Eye (tissue), 1 donor: ENCODE measurements at regions not wholly inside any gene's neighbourhood (a gene's known extent, or its start where the extent isn't known, plus 50 kb on each side); places are given as distances from the start of the nearest gene placed in this dataset.

Experiments
- DNase-seq: peaks from one replicate; pipeline ENCODE4 v3.0.0-alpha.2; 2015

DNA sequence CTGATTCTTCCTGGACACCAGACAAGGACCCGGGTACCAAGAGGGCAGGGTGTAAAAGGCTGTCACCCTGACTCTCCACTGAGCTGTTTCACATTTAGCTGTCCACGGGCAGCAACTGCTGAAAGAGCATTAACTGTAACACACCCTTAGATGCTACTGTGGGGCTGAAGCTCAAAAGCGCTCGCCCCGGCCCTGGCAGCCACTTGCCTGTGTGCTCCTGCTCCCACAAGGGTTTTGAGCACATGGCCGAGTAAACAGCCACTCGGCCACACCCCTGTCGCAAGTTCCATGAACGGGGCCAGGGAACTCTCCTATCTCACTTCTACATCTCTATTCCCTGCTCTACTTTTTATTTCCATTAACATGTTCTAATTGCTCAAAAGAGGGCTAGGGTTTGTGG, 421.7 kb downstream of the TUSC7 start:
- no peak for DNase-seq

DNA sequence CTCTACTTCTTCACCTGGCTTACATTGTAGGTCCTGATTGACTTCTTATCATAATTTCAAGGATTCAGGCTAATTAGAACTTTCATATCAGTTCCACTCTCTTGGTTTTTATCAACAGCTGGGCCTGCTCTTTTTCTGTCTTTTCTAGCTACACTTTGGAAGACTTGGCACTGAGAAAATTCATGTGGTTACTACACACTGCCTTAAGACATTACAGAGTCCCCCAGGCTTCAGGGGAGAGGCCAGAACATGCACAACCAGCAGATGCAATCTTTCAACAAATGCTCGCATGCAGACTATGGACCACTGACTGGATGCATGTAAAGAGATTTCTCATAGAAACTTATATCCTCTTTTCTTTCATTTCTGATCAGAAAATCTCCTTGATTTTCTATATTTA, 423.5 kb downstream of the TUSC7 start:
- no peak for DNase-seq

DNA sequence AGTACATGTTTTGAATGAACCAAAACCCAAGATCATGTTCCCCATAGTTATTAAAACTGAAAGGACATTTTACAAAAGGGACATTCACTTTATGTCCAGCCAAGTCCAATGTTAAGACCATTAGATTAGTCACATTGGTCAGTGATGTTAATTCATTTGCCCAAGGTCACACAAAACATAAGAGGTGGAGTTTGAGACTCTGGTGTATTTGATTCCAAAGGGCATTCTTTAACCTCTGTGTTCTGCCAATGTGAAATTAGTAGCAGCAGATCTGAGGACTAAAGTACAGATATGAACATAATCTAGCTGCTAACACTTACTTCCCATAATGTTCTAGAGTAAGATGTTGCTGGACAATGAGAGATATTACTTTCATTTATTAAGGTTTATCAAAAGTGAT, 425.6 kb downstream of the TUSC7 start:
- DNase-seq = no peak

DNA sequence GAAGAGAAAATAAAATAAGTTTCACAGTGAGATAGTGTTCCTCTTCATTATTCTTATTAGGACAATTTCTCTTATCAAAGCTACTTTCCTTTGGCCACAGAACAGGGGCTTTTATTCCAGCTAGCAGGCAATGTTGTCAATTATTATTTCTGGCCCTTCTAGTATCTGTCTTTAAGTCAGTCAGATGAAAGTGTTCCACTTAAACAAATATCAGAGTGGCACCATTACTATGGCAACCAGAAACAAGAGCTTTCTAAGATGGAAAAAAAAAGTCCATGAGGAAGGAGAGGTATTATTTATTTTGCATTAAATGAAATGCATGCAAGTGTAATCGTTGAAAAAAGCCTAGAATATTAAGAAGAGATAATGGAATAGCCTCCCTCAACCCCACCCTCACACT, 426.4 kb downstream of the TUSC7 start:
- DNase-seq = no peak

DNA sequence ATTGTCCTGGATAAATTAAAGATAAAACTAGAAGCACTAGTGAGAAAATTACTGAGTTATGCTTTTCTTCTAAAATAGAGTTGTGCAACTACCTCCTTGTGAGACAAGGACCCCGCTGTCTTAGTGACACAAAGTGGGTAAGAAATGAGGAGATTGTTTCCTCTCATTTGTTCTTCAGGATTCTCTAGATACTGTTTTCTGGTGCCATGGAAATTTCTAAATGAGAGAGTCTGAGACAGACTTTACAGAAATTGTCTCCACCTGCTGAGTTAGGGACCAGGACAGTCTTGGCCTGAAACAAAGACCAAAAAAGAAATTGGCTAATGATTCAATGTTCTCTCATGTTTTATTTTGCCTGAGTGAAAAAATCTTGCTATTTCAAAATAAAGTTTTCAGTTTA, 427.5 kb downstream of the TUSC7 start:
- DNase-seq = no peak

DNA sequence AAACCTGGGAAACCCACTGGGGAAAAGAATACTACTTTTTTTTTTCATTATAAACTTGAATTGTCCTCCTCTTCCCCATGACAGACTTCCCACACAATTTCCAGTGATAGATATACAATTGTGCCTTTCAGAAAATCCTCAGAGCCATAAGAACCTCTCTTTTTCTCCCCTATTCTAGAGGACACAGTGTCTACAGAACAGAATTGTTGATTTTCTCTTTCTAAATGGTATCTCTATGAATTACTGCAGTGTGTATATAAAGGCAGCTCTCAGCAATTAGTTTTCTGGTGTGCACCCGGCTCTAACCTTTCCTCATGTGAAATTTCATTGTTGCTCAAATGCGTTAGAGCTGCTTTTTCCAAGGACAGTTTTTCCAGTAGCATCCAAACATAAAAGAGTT, 430.1 kb downstream of the TUSC7 start:
- DNase-seq = no peak

DNA sequence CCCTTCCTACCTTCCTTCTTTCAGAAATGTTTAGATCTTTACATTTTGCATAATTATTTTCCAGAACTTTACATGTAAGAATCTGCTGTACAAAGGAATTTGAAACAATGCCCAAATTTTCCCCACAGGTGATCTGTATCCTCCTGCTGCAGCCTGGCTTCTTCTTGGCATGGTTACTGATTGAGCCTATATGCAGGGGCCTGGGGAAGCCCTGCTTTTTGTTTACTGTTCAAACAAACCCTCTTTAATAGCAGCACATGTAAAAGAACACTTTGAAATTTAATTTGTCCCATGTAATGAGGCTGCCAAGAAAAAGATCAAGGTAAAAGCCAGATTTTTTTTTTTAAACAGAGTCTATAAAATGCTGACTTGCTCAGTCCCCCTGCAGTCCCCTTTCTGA, 432.2 kb downstream of the TUSC7 start:
- DNase-seq = no peak

DNA sequence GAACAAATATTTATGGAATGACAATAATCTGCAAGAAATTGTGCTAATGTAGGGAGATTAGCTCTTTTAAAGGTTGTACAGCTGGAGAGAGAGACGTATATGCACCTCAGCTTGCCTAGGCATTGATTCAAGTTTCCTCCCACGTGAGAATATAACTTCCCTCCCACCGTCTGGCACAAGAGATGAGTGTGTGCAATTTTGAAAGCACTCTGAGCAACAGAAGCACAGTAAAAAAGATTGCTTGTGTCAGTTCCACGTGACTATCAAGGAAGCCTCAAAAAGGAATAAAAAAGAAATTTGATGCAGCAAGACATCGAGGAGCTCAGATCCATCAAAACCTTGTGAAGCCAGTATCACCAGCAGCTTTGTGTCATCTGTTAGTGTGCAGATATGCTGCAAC, 435.3 kb downstream of the TUSC7 start:
- DNase-seq = peak; percentile 27

DNA sequence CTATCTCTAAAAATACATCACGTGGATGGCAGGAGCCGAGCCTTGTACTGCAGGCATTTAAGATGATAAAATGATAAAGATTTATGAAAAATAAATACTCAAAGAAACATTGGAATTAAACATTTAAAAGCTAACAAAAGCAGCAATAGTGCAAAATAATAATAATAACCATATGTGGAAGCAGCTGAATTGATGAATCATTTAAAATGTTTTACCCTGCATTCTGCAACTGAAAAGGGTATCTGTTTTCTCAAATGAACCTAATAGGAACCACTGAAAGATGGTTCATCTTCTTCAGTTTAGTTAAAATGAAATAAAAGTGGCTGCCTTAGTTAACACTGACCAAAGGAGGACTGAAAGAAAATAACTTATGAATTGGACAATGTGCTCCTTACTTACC, 436.1 kb downstream of the TUSC7 start:
- DNase-seq = peak; percentile 11

DNA sequence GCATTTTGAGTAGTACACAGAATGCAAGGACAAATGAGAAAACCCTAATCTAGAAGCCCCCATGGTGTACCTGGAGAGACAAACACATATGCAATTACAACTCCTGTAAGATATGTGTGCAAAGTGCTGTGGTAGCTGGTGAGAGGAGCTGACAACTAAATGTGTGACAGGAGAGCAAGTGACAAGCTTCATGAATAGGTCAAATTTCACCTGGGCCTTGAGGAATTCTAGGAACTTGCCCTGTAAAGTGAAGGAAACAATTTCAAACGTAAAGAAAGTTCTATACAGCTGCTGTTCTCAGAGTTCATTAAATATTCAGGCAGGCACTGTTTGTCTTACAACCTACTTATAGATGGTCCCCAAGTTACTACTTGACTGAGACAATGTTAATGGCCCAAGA, 437.0 kb downstream of the TUSC7 start:
- DNase-seq = no peak

DNA sequence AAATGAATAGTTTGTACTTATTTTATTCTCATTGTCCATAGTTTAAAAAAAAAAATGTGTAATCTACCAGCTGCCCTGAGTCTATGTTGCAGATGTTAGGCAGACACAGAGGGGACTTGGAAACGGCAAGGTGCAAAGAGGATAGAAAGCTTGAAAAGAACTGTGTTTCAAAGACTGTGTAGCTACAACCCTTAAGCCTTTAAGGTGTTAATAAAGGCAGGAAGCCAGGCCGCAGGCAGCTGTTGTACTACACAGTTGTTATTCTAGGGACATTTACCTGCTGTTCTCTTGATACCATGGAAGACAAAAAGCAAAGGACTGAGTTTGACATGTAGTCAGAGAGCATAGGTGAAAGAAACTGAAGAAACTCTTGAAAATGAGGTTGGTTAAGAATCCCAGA, 440.0 kb downstream of the TUSC7 start:
- no peak for DNase-seq

DNA sequence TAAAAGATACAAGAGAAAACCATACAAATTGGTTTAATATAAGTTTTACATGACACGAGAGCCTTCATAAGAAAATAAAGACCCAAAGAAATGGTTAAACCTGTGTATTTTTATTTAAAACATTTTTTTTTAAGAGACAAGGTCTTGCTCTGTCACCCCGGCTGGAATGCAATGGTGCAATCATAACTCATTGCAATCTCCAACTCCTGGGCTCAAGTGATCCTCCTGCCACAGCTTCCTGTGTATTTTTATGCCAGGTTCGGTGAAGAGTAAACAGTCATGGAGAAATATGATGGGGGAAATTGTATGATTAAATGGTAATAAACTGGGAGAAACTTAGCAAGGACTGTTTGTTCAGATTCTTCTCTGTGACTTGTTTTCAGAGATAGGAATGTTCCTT, 441.0 kb downstream of the TUSC7 start:
- DNase-seq = no peak

DNA sequence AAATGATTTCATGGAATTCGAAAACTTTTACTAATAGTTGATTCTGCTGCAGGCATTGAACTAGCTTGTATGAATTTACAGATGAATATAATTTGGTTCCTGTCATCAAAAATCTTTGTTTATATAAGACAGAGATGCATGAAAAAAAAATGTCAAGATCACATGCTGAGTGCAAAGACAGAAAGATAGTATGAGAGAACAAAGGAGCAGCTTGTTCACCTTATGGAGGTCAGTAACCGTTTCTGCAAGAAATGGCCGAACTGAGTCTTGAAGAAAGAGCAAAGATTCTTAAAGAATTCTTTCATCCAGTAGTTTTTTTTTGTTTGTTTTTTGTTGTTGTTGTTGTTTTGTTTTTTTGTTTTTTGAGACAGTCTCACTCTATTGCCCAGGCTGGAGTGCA, 450.6 kb downstream of the TUSC7 start:
- DNase-seq = no peak

DNA sequence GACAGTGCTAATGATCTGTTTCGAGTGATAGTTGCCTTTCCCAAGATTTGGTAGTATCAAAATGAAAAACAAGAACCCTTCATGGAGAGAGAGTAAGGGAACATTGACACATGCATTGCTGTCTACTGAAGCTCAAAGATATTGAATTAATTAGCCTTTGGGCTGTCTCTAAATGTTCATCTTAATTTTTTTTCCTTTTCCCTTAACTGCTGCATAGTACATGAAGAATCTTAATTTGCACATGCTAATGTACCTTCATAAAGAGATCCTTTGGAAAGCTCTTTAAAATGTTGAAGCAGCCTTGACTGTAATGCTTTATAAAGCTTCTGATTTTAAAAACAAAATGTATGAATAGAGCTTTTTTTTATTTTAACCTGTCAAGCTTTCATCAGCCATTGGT, 452.2 kb downstream of the TUSC7 start:
- DNase-seq = peak; percentile 46

DNA sequence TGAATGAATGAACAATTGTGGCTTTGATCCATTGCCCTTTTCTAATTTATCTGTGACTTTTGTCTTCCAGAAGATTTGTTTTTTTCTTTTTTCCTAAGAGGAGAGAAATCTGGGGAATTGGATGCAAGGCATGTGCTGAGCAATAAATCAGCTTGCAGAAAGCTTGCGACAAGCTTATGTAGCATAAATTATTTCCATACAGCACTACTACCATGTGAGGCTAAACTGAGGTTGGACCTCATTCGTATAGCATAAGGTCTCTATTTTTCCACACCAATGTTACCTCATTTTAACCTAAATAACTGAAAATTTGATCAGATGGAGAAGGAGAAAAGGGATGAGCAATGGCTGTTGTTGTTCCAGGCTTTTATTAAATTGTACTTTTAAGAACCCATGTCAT, 455.6 kb downstream of the TUSC7 start:
- no peak for DNase-seq

DNA sequence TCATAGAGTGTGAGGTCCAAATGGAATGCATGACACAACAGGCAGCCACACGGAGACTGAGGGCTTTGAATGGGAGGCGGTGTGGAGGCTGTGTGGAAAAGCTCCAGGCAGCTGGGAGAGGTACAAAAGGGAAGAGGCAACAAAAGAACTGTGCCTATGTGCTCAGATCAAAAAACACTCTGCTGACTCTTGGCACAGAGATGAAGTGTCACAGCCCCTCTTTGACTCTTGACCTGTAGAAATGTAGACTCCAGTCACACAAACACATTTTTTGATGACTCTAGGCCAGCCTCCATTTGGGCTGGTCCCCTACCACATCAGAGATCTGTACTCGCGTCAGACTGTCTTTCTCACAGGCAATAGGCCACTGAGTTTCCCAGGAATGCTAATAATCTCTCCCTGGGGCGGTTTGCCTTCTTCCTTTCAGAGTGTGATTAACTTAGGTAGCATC, 456.0 kb downstream of the TUSC7 start:
- no peak for DNase-seq

DNA sequence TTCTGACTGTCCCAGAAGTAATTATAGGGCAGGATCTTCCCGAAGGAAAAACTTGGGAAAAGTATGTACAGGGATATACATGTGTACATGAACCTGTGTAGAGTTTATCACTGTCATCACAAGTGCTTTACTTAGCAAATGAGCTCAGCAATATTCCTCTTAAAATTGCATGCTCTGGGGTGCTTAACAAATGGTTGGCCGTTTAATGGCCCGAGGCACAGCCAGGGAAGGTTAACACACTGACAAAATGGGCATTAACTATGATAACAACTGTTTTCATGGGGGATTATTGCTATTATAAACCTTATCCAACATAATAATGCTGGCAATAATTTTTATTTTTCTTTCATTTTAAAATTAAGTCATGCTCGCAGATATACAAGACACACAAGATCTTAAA, 459.3 kb downstream of the TUSC7 start:
- DNase-seq = no peak

DNA sequence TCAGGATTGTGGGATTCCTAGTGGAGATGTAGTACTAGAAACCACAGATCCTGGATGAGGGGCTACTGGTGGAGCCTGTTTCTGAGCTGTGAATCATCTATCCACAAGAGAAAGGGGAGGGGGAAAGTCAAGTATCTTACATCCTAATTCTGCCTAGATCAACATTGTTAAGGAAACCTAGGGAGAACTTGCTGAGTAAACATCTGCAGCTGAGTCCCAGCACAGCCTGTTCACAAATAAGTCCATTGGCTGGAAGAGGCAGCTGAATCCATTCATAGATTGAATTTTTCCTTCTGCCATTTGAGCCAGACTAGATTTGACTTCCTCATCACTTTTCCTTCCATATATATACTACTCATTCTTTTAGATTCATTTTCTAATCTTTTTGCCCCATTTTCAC, 460.5 kb downstream of the TUSC7 start:
- no peak for DNase-seq

DNA sequence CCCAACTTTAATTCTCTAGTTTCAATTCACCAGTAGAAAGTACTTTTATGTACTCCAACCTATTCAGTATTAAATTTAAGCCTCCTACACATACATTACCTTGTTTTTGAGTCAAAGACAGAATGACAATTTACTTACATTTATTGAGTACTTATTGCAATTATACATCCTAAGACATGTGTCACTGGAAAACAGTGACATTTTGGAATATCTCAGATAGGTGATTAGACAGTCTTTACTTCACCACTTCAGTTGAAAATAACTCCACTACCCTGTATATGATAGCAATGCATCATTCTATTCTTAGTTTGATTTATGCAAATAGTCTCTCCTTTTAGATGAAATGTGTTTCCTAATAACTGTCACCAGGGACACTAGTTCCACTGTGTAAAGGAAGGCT, 461.5 kb downstream of the TUSC7 start:
- DNase-seq = no peak

DNA sequence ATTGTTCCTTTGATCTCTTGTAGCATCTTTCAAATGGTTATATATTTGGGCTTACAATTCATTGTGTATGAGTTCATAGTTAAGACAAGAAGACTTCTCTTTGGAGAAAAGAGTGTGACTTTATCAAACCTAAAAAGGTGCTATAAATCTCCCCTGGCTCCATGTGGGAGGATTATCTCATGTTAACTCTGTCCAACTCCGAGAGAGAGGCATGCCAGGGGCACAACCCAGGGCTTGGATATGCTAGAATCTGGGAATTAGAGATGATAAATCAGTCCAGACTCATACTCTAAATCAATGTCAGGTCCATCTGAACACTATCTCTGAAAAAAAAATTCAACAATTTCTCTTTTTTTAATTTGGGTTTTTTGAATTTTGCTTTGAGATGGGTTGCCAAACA, 462.8 kb downstream of the TUSC7 start:
- DNase-seq = no peak

DNA sequence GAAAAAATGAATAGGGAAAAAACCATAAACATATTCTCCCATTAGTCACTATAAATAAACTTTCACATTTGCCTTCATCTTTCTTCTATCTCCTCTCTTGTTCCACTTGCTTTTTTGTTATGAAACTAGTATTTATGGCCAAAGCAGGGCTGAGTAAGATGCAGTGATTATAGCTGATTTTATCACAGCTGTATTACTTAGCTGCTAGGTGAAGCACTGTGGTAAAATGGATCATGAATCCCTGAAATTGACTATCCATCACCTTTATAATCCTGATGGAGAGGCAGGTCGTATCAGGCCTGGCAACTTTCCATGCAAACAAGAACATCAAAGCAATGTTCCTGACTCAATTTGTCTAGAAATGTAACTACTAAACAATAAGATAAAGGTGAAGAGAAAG, 471.6 kb downstream of the TUSC7 start:
- no peak for DNase-seq

DNA sequence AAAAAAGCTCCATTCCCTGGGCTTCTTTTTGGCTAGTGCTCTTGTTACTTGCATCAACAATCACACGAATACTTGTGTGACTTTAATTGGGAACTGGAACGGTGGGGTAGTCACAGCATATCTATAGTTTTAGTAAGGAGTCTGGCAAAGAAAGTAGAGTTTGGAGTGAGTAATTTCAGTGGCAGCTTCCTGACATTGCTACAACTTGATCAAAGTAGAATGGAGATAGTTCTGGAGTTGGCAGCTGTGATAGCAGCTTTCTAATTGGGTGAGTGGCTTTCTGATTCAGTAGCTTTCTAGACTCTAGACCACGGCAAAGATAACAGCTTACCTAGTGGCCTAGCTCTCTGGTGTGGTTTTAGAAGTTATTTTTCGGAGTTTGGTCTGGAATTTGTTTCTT, 475.0 kb downstream of the TUSC7 start:
- no peak for DNase-seq

DNA sequence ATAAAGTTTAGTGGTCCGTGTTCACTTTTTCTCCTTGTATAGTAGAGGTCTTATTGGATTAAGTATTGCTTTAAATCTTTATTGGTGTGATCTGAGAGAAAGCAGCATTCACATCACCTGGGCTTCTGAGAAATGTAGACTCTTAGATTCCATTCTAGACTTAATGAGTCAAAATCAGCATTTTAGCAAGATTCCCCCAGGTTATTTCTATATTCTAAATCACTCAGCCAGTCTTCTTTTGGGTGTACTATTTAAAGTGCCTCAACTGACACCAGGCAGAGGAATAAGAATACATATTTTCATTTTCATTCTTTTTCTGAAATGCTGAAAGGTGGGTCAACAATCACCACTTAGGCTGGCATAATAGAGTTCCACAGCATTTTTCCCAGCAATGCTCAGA, 481.7 kb downstream of the TUSC7 start:
- DNase-seq = no peak

DNA sequence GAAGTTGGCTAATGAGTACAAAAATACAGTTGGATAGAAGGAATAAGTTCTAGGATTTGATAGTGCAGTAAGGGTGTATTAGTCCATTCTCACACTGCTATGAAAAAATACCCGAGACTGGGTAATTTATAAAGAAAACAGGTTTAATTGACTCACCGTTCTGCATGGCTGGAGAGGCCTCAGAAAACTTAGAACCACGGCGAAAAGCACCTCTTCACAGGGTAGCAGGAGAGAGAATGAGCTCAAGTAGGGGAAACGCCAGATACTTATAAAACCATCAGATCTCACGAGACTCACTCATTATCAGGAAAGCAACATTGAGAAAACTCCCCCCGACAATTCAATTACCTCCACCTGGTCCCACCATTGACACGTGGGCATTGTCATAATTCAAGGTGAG, 483.3 kb downstream of the TUSC7 start:
- no peak for DNase-seq

DNA sequence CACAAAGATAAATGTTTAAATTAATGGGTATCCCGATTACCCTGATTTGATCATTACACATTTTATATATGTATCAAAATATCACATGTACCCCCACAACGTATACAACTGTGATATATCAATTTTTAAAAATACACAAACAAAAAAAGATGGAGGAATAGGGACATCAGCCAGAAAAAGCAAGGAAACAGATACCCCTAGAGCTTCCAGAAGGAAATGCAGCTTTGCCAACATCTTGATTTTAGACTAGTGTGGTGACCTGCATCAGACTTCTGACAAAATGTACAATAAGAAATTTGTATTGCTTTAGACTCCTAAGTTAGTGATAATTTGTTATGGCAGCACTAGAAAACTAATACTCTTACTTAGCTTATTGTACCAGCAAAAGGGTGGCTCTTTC, 483.8 kb downstream of the TUSC7 start:
- DNase-seq = no peak

DNA sequence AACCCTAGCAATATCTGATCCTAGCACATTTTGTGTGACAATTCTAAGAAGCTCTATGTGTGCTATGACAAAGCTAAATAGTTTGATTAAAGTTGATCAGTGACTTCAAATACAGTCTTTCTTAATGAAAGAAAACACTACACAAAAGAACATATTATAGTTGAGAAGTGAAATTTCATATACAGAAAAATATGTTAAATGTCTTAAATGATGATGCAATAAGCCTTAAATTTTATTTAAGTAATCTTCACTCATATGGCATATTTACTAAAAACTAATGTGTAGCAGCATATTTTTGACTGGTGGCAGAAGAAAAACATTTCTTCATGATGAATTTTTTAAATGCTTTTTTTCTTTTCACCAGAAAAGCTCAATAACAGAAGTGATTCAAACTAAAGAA, 485.5 kb downstream of the TUSC7 start:
- DNase-seq = no peak
